Subcutaneous abdominal adipose tissue (tissue), 5 donors: ENCODE measurements at regions not wholly inside any gene's neighbourhood (a gene's known extent, or its start where the extent isn't known, plus 50 kb on each side); places are given as distances from the start of the nearest gene placed in this dataset.
A peak's percentile ranks its signal among the peaks of the same experiment; 100 is the strongest.

Source experiments
- H3K27ac ChIP-seq: one replicate; pipeline ENCODE4 v1.7.0; 2013; ENCODE audit warnings: low read depth, mild to moderate bottlenecking, inconsistent platforms, low read length, moderate library complexity
- H3K27me3 ChIP-seq, 5 donors: one replicate each; pipeline ENCODE4 v1.7.0; 2013; ENCODE audit warnings: low read length in 5 of 5, inconsistent platforms in 1 of 5; ENCODE audit not compliant: control insufficient read depth in 5 of 5, insufficient read depth in 4 of 5
- H3K36me3 ChIP-seq, 5 donors: one replicate each; pipeline ENCODE4 v1.7.0; 2013; ENCODE audit warnings: low read length in 5 of 5; ENCODE audit not compliant: control insufficient read depth in 5 of 5, insufficient read depth in 5 of 5
- H3K4me1 ChIP-seq, 5 donors: one replicate each; pipeline ENCODE4 v1.7.0; 2013; ENCODE audit warnings: low read length in 5 of 5, mild to moderate bottlenecking in 3 of 5, moderate library complexity in 1 of 5; ENCODE audit not compliant: control insufficient read depth in 5 of 5, insufficient read depth in 5 of 5
- H3K4me3 ChIP-seq, 5 donors: one replicate each; pipeline ENCODE4 v1.7.0; 2013; ENCODE audit warnings: low read length in 5 of 5, low read depth in 1 of 5
- H3K9ac ChIP-seq, 5 donors: one replicate each; pipeline ENCODE4 v1.7.0; 2013; ENCODE audit warnings: low read length in 5 of 5, mild to moderate bottlenecking in 4 of 5, moderate library complexity in 3 of 5
- H3K9me3 ChIP-seq, 5 donors: one replicate each; pipeline ENCODE4 v1.7.0; 2013; ENCODE audit warnings: low read length in 5 of 5; ENCODE audit not compliant: control insufficient read depth in 5 of 5
- donor health status: healthy.
- donor health status: healthy.
- donor health status: healthy.
- donor health status: healthy.
- donor health status: healthy.

- peak overlapping the region; percentile 54 for H3K27ac ChIP-seq
- peak overlapping the region in 1 of 5 donors; percentile 12 for H3K4me3 ChIP-seq
- peaks cover 0 to 5% (median 4%) of the 10 kb centered on the region in 5 donors for H3K9me3 ChIP-seq
- H3K36me3 ChIP-seq = no peaks in the 10 kb centered on the region
- no peak overlapping the region for H3K9ac ChIP-seq
- H3K27me3 ChIP-seq = no peaks in the 10 kb centered on the region
- peaks cover 11 to 48% (median 31%) of the 10 kb centered on the region in 5 donors for H3K4me1 ChIP-seq
These were observed 70.3 kb upstream of the RMDN2 start for GRCh38 chr2:37854676-37855282.

- peaks cover 0 to 5% (median 4%) of the 10 kb centered on the region in 5 donors for H3K9me3 ChIP-seq
- peaks cover 11 to 48% (median 31%) of the 10 kb centered on the region in 5 donors for H3K4me1 ChIP-seq
- peak overlapping the region in 3 of 5 donors; percentile 2 to 23 (median 12) for H3K4me3 ChIP-seq
- no peaks in the 10 kb centered on the region for H3K27me3 ChIP-seq
- no peaks in the 10 kb centered on the region for H3K36me3 ChIP-seq
- H3K27ac ChIP-seq = peak overlapping the region; percentile 65
- H3K9ac ChIP-seq = peak overlapping the region in 1 of 5 donors; percentile 18
These were observed 69.6 kb upstream of the RMDN2 start for GRCh38 chr2:37855283-37856041.

DNA sequence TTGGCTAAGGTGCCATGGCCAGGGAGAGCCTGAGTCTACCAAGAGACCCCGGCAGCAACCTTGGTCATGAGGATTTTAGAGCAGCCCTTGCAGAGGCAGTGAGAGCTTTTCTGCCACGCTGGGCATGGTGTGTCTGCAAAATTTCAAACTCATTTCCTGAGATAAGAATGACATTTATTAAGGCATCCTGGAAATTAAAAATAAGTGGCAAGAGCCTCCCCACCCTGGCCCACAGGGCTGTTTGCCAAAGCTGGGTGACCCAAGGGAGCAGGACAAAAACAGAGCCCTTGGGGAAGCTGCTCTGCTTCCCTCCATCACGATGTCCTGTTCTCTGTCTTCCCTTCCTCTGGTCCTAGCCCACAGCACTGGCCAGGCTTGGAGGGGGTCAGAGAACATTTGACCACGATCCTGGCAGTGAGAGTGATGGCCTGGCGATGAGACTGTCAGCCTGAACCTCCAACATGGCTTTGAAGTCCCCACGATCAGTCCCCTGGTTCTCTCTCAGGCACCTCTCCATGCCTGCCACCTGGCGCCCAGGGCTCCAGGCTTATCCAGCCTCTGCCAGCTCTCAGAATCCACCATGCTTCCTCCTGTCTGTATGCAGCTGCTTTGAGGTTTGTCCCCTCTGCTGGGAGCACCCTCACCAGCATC is 68.9 kb upstream of the RMDN2 start:
- Histone ChIP-seq H3K4me3 (peak overlapping the region in 2 of 5 donors; percentile 12 to 23), H3K9ac (no peak overlapping the region), H3K27me3 (no peaks in the 10 kb centered on the region), H3K27ac (peak overlapping the region; percentile 65), H3K4me1 (peaks cover 11 to 45% (median 31%) of the 10 kb centered on the region in 5 donors), H3K36me3 (no peaks in the 10 kb centered on the region), H3K9me3 (peaks cover 0 to 5% (median 4%) of the 10 kb centered on the region in 5 donors)

- Histone ChIP-seq H3K27me3 (no peaks in the 10 kb centered on the region), H3K4me3 (no peak overlapping the region), H3K4me1 (peaks cover 11 to 33% (median 29%) of the 10 kb centered on the region in 5 donors), H3K9ac (no peak overlapping the region), H3K9me3 (peaks cover 0 to 5% (median 4%) of the 10 kb centered on the region in 5 donors), H3K27ac (no peak overlapping the region), H3K36me3 (no peaks in the 10 kb centered on the region)
These were observed 67.3 kb upstream of the RMDN2 start for GRCh38 chr2:37857575-37858399.

- Histone ChIP-seq H3K27me3 (no peaks in the 10 kb centered on the region), H3K27ac (no peak overlapping the region), H3K9ac (no peak overlapping the region), H3K36me3 (no peaks in the 10 kb centered on the region), H3K9me3 (peaks cover 0 to 5% (median 4%) of the 10 kb centered on the region in 5 donors), H3K4me3 (no peak overlapping the region), H3K4me1 (peaks cover 11 to 33% (median 29%) of the 10 kb centered on the region in 5 donors)
These were observed 66.7 kb upstream of the RMDN2 start for GRCh38 chr2:37858400-37858711.

DNA sequence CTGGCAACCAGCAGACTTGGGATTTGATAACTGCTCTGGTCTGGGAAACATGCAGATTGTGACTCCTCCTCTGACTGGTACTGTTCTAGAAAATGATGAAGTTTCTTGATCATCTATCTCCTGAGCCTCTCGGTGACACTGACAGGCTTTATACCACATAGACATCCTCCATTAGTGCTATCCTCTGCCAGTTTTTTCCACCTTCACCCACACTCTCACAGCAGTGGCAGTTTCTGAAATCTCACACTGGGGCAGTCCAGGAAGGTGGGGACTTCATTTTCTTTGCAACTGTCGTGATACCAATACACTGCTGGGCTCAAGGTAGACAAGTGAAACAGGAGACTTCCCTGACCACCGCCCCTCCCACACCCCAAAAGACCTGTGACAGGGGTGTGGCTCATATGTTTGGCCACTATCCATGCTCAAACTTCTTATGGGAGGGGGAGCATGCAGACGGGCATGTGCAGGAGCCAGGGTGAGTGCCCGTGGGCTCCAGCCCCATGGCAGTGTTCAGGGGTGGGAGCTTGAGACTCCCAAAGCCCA is 66.3 kb upstream of the RMDN2 start:
- Histone ChIP-seq H3K9ac (no peak overlapping the region), H3K4me1 (peaks cover 11 to 33% (median 29%) of the 10 kb centered on the region in 5 donors), H3K27ac (no peak overlapping the region), H3K4me3 (peak overlapping the region in 1 of 5 donors; percentile 16), H3K36me3 (no peaks in the 10 kb centered on the region), H3K9me3 (peaks cover 0 to 5% (median 4%) of the 10 kb centered on the region in 5 donors), H3K27me3 (no peaks in the 10 kb centered on the region)

DNA sequence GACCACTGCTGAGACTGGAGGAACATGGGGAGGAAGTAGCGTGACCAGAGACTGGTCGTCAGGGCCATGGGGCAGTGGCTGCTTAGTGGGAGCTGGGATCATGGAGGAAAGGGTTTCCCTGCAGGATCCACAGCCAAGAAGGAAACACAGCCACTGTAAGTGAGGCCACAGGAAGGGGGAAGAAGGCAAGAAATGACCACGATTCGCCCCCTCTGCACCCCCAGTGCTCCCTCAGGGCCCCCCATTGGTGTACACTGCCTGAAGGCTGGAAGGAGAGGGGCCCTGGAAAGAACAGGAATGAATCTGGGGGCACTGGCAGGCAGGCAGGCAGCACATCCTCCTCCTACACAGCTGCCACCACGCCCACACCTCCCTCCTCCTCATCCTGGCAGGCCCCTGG is 62.5 kb upstream of the RMDN2 start:
- Histone ChIP-seq H3K9me3 (peaks cover 0 to 5% (median 4%) of the 10 kb centered on the region in 5 donors), H3K4me3 (no peak overlapping the region), H3K9ac (no peak overlapping the region), H3K27me3 (no peaks in the 10 kb centered on the region), H3K27ac (no peak overlapping the region), H3K4me1 (peaks cover 0 to 12% (median 7%) of the 10 kb centered on the region in 5 donors), H3K36me3 (no peaks in the 10 kb centered on the region)

DNA sequence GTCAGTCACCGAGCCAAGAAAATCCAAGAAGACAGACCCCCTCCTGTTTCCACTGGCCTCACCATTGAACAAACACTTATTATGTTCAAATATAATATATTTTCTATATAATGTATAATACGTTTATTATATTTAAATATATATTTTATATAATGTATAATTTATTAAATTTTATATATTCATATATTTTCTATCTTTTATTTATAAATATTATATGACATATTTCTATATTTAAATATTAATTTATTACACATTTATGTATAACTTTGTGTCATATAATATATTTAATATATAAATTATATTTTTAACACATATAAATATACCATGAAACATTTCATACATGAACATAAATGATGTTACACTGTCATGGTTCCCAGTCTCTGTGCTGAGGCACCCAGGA is 60.9 kb upstream of the RMDN2 start:
- Histone ChIP-seq H3K4me1 (no peaks in the 10 kb centered on the region), H3K27ac (no peak overlapping the region), H3K9me3 (peaks cover 0 to 4% (median 2%) of the 10 kb centered on the region in 5 donors), H3K36me3 (no peaks in the 10 kb centered on the region), H3K9ac (no peak overlapping the region), H3K4me3 (no peak overlapping the region), H3K27me3 (no peaks in the 10 kb centered on the region)

DNA sequence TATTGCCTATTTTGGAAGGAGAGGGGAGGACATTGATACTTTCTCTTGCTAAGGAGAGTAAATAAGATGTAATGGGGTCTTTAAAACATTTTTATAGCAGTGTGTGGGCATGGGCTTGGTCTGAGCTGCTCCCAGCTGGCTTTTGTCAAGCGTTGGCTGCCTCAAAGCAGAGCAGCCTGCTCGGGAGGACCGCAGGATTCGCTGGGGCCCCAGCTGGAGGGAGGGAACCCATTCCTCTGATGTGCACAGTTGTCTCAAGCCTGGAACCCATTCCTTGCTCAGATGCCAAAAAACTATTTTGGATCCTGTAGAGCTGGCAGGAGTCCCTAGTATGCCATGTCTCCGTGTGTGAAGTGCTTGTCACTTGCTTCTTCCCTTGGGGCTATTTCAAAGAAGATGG is 59.4 kb upstream of the RMDN2 start:
- H3K27ac ChIP-seq = no peak overlapping the region
- H3K9me3 ChIP-seq = no peaks in the 10 kb centered on the region
- H3K36me3 ChIP-seq = no peaks in the 10 kb centered on the region
- H3K27me3 ChIP-seq = no peaks in the 10 kb centered on the region
- H3K9ac ChIP-seq = no peak overlapping the region
- H3K4me3 ChIP-seq = no peak overlapping the region
- no peaks in the 10 kb centered on the region for H3K4me1 ChIP-seq
